Fibroblast of lung (primary cell): ENCODE measurements at regions not wholly inside any gene's neighbourhood (a gene's known extent, or its start where the extent isn't known, plus 50 kb on each side); places are given as distances from the start of the nearest gene placed in this dataset.

Experiments used
- DNase-seq, 2 donors: peaks; one replicate each; pipeline versions ENCODE4 v3.0.0 to v3.0.0-alpha.2; 2010; ENCODE audit warnings: low read depth in 2 of 2
- H2AFZ ChIP-seq: 2 replicates; pipeline ENCODE4 v1.5.1; 2012; ENCODE audit warnings: low read length, control low read depth, inconsistent platforms
- H3K27ac ChIP-seq: 2 replicates; pipeline ENCODE4 v1.5.1; 2011; ENCODE audit warnings: low read length, control low read depth; ENCODE audit not compliant: insufficient read depth
- H3K27me3 ChIP-seq: 2 replicates; pipeline ENCODE4 v1.5.1; 2011; ENCODE audit warnings: mild to moderate bottlenecking, low read length; ENCODE audit not compliant: control insufficient read depth, insufficient read depth
- H3K36me3 ChIP-seq: 2 replicates; pipeline ENCODE4 v1.5.1; 2011; ENCODE audit warnings: low read length; ENCODE audit not compliant: control insufficient read depth, insufficient read depth
- H3K4me1 ChIP-seq: 2 replicates; pipeline ENCODE4 v1.5.1; 2011; ENCODE audit warnings: low read length; ENCODE audit not compliant: control insufficient read depth, insufficient read depth; ENCODE audit errors: extremely low read depth
- H3K4me2 ChIP-seq: 2 replicates; pipeline ENCODE4 v1.5.1; 2011; ENCODE audit warnings: low read length, control low read depth; ENCODE audit not compliant: insufficient read depth; ENCODE audit errors: extremely low read depth
- H3K4me3 ChIP-seq, 4 experiments: fragments of 200-600 bp in 1 of 4; sonication (generic) in 1 of 4; replicated peaks in 1 of 4; 2 replicates each; pipeline ENCODE4 v1.5.1; 2011 to 2016; ENCODE audit warnings: low read length in 4 of 4, low read depth in 3 of 4, mild to moderate bottlenecking in 3 of 4, control low read depth in 2 of 4, inconsistent platforms in 1 of 4, mixed read lengths in 1 of 4; ENCODE audit not compliant: insufficient read depth in 1 of 4; ENCODE audit errors: control extremely low read depth in 1 of 4
- H3K79me2 ChIP-seq: 2 replicates; pipeline ENCODE4 v1.5.1; 2012; ENCODE audit warnings: mild to moderate bottlenecking, low read length, inconsistent platforms; ENCODE audit not compliant: control insufficient read depth, insufficient read depth
- H3K9ac ChIP-seq: 2 replicates; pipeline ENCODE4 v1.5.1; 2011; ENCODE audit warnings: mild to moderate bottlenecking, low read length, control low read depth; ENCODE audit not compliant: insufficient read depth
- H3K9me3 ChIP-seq: 2 replicates; pipeline ENCODE4 v1.5.1; 2012; ENCODE audit warnings: low read depth, low read length; ENCODE audit not compliant: control insufficient read depth, insufficient read depth
- H4K20me1 ChIP-seq: 2 replicates; pipeline ENCODE4 v1.5.1; 2011; ENCODE audit warnings: low read length; ENCODE audit not compliant: control insufficient read depth, insufficient read depth; ENCODE audit errors: extremely low read depth
- EZH2 ChIP-seq: IDR thresholded peaks from 2 replicates; pipeline ENCODE4 v1.5.1; 2012; ENCODE audit warnings: low read length, control low read depth, mild to moderate bottlenecking; ENCODE audit errors: missing control alignments
- TF ChIP-seq, protein P1 (sequence below), 2 donors: IDR thresholded peaks in 1 of 2; conservative IDR thresholded peaks in 1 of 2; 1 replicate in 1 of 2; 2 replicates in 1 of 2; pipeline ENCODE4 v1.5.1; 2011 to 2012; ENCODE audit warnings: low read length in 2 of 2, control low read depth in 1 of 2, inconsistent platforms in 1 of 2, low read depth in 1 of 2, mild to moderate bottlenecking in 1 of 2

DNA sequence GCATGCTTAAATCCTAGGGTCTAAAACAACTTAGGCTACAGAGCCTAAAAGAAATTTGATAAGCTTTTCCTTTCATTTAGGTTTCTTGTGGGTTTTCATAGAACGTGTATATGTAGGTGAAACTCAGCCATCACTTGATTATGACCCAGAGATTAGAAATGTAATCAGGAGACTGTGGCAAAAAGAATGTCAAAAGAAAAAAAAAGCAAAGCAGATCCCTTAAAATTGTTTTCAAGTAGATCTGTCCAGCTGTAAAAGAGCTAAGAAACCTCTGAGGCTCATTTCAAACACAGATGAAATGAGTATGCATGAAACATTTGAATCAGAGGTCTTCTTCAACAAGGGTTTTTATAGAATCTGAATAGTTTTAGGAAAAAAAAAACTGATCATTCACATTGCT, 341.3 kb upstream of the PRDM1 start:
- no peak for DNase-seq
- Histone ChIP-seq H4K20me1 (no peaks in the 10 kb centered on the region), H3K4me2 (no peak overlapping the region), H3K79me2 (no peaks in the 10 kb centered on the region), H3K9me3 (no peaks in the 10 kb centered on the region), H2AFZ (no peak overlapping the region), H3K4me1 (peaks cover 2% of the 10 kb centered on the region), H3K4me3 (no peak overlapping the region), H3K9ac (no peak overlapping the region), H3K27me3 (no peaks in the 10 kb centered on the region), H3K36me3 (no peaks in the 10 kb centered on the region), H3K27ac (no peak overlapping the region)
- TF ChIP-seq, protein P1, sequence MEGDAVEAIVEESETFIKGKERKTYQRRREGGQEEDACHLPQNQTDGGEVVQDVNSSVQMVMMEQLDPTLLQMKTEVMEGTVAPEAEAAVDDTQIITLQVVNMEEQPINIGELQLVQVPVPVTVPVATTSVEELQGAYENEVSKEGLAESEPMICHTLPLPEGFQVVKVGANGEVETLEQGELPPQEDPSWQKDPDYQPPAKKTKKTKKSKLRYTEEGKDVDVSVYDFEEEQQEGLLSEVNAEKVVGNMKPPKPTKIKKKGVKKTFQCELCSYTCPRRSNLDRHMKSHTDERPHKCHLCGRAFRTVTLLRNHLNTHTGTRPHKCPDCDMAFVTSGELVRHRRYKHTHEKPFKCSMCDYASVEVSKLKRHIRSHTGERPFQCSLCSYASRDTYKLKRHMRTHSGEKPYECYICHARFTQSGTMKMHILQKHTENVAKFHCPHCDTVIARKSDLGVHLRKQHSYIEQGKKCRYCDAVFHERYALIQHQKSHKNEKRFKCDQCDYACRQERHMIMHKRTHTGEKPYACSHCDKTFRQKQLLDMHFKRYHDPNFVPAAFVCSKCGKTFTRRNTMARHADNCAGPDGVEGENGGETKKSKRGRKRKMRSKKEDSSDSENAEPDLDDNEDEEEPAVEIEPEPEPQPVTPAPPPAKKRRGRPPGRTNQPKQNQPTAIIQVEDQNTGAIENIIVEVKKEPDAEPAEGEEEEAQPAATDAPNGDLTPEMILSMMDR (conservative IDR thresholded peaks at IDR 0.05 in 1 of 2, IDR thresholded peaks at IDR 0.05 in 1 of 2; ENCODE audit: low read depth in 1 of 2, low read length in 2 of 2) = no peak
- no peak for TF ChIP-seq EZH2

DNA sequence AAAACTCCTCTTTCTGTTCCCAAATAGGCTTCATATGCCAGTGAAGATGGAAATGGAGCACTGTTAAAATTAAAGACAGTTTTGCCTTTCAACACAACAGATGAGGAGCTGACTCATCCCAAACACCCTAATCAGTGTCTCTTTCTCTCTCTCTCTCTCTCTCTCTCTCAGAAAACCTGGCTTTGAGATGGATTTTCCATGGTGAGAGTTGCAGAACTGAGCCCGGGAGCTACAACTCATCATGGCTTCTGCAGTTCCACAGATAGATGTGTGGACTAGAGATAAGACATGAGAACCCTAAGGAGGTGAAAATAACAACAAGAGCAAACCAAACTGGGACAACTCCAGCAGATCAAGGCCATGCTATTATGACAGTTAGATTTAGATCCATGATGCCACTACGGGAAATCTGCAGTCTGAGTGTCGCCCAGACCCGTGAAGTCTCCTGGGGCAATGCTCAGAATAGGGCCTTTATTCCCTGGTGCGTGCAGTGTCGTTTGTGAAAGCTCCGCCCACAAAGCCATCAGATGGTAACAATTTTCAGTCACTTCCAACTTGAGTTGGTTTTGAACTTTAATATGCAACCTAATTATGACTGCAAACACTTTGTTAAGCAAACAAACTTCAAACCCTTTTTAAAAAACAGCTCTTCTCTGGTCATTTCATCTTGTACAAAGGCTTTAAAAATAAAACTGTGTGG, 338.2 kb upstream of the PREP start:
- Histone ChIP-seq H3K4me2 (no peak overlapping the region), H4K20me1 (no peaks in the 10 kb centered on the region), H3K9ac (no peak overlapping the region), H2AFZ (no peak overlapping the region), H3K36me3 (no peaks in the 10 kb centered on the region), H3K79me2 (no peaks in the 10 kb centered on the region), H3K27me3 (no peaks in the 10 kb centered on the region), H3K9me3 (no peaks in the 10 kb centered on the region), H3K4me1 (peaks cover 2% of the 10 kb centered on the region), H3K27ac (no peak overlapping the region), H3K4me3 (no peak overlapping the region)
- TF ChIP-seq, protein P1 (conservative IDR thresholded peaks at IDR 0.05 in 1 of 2, IDR thresholded peaks at IDR 0.05 in 1 of 2; ENCODE audit: low read depth in 1 of 2, low read length in 2 of 2) = no peak
- no peak for TF ChIP-seq EZH2
- no peak for DNase-seq

DNA sequence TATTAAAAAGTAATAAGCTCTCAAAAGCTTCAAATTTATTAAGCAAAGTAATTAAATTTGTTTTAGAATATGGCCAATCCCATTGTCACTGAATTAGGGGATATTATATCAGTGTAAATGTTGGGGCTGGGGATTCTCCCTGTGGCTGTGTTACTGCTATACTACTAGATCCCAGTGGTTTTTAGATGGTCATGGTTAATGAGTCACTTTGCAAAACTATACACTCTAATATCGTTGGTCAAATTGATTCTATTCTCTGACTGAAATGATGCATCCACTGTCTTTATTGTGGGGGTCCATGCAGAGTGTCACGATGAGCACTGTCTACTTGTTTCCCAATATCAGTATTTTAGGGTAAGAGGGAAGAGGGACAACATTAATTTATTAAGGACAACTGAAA, 336.9 kb upstream of the PREP start:
- no peak overlapping the region for H3K9ac ChIP-seq
- H2AFZ ChIP-seq = no peak overlapping the region
- no peaks in the 10 kb centered on the region for H3K79me2 ChIP-seq
- no peaks in the 10 kb centered on the region for H3K36me3 ChIP-seq
- H3K27ac ChIP-seq = no peak overlapping the region
- H3K4me1 ChIP-seq = peaks cover 2% of the 10 kb centered on the region
- no peaks in the 10 kb centered on the region for H3K27me3 ChIP-seq
- no peaks in the 10 kb centered on the region for H4K20me1 ChIP-seq
- H3K4me3 ChIP-seq = no peak overlapping the region
- DNase-seq = no peak
- no peaks in the 10 kb centered on the region for H3K9me3 ChIP-seq
- TF ChIP-seq, protein P1 (conservative IDR thresholded peaks at IDR 0.05 in 1 of 2, IDR thresholded peaks at IDR 0.05 in 1 of 2; ENCODE audit: low read depth in 1 of 2, low read length in 2 of 2) = no peak
- TF ChIP-seq EZH2 = no peak
- H3K4me2 ChIP-seq = no peak overlapping the region
